ENCODE measurements at regions not wholly inside any gene's neighbourhood (a gene's known extent, or its start where the extent isn't known, plus 50 kb on each side); places are given as distances from the start of the nearest gene placed in this dataset.
"Not testable (repeated sequence)": the region's sequence is repeated elsewhere in the genome, so short reads cannot be mapped to it uniquely, and the experiment has no call there.

GRCh38 chr21:27858053-27858825 lies 891.4 kb upstream of the ADAMTS5 start:
- TF ChIP-seq CTCF (IDR thresholded peaks at IDR 0.05; ENCODE audit: extremely low read depth in 1 of 2, insufficient read depth in 1 of 2, low read depth in 1 of 2, low read length in 2 of 2); EZH2 (IDR thresholded peaks at IDR 0.05; ENCODE audit: borderline replicate concordance, low read depth, low read length, severe bottlenecking); JUN (IDR thresholded peaks at IDR 0.05; ENCODE audit: borderline replicate concordance, insufficient read depth, insufficient read length, low read depth); POLR2AphosphoS5 (IDR thresholded peaks at IDR 0.05; ENCODE audit: insufficient read depth, low read depth, low read length); MAX (IDR thresholded peaks at IDR 0.05; ENCODE audit: insufficient read depth, insufficient read length); GATA2 (IDR thresholded peaks at IDR 0.05; ENCODE audit: insufficient read depth, insufficient read length, low read depth, low read length): not testable (repeated sequence)
